Bronchial epithelial cell (primary cell): ENCODE measurements at regions not wholly inside any gene's neighbourhood (a gene's known extent, or its start where the extent isn't known, plus 50 kb on each side); places are given as distances from the start of the nearest gene placed in this dataset.
A peak's percentile ranks its signal among the peaks of the same experiment; 100 is the strongest.
"Not testable (repeated sequence)": the region's sequence is repeated elsewhere in the genome, so short reads cannot be mapped to it uniquely, and the experiment has no call there.

Source experiments
- DNase-seq: peaks from one replicate; pipeline ENCODE4 v3.0.0-alpha.2; 2010; ENCODE audit warnings: low read depth
- FAIRE-seq: peaks from 2 replicates; lab custom pipeline; 2011; peaks lifted over from hg19 to GRCh38; lab: Jason Lieb, UNC
- H3K27me3 ChIP-seq: 2 replicates; pipeline ENCODE4 v1.5.1; 2011; ENCODE audit warnings: low read length; ENCODE audit not compliant: control insufficient read depth, insufficient read depth
- H3K36me3 ChIP-seq: 2 replicates; pipeline ENCODE4 v1.5.1; 2011; ENCODE audit warnings: low read length; ENCODE audit not compliant: control insufficient read depth, insufficient read depth
- H3K4me3 ChIP-seq: 2 replicates; pipeline ENCODE4 v1.5.1; 2011; ENCODE audit warnings: mild to moderate bottlenecking, low read depth, low read length, control low read depth
- CTCF ChIP-seq: IDR thresholded peaks from 2 replicates; pipeline ENCODE4 v1.5.1; 2011; ENCODE audit warnings: mild to moderate bottlenecking, moderate library complexity, low read length, control low read depth, inconsistent platforms; ENCODE audit not compliant: insufficient read depth, severe bottlenecking

- not testable (repeated sequence) for H3K27me3 ChIP-seq, H3K36me3 ChIP-seq, DNase-seq, FAIRE-seq, H3K4me3 ChIP-seq
These were observed 61.3 kb downstream of the AIPL1 start for GRCh38 chr17:6373599-6373998.

- Histone ChIP-seq H3K27me3 (no peaks in the 10 kb centered on the region), H3K4me3 (no peak overlapping the region), H3K36me3 (no peaks in the 10 kb centered on the region)
- FAIRE-seq (no peak), DNase-seq (peak; percentile 80)
- TF ChIP-seq CTCF = no peak
These were observed 68.7 kb downstream of the AIPL1 start for GRCh38 chr17:6366221-6366666.

GRCh38 chr17:6365200-6365943, 69.5 kb downstream of the AIPL1 start:
- H3K27me3 ChIP-seq = no peaks in the 10 kb centered on the region
- DNase-seq (peak; percentile 90), FAIRE-seq (no peak)
- TF ChIP-seq CTCF = no peak
- H3K36me3 ChIP-seq = no peaks in the 10 kb centered on the region
- H3K4me3 ChIP-seq = no peak overlapping the region

GRCh38 chr17:6361733-6362132, 73.2 kb downstream of the AIPL1 start:
- TF ChIP-seq CTCF = no peak
- DNase-seq (no peak), FAIRE-seq (no peak)
- H3K27me3 ChIP-seq = no peaks in the 10 kb centered on the region
- no peak overlapping the region for H3K4me3 ChIP-seq
- H3K36me3 ChIP-seq = no peaks in the 10 kb centered on the region

- no peak for TF ChIP-seq CTCF
- H3K27me3 ChIP-seq = no peaks in the 10 kb centered on the region
- DNase-seq = no peak
- no peak for FAIRE-seq
- H3K4me3 ChIP-seq = no peak overlapping the region
- no peaks in the 10 kb centered on the region for H3K36me3 ChIP-seq
These were observed 76.8 kb downstream of the AIPL1 start for GRCh38 chr17:6358131-6358530.

- Histone ChIP-seq H3K27me3 (peaks cover 2% of the 10 kb centered on the region), H3K4me3 (no peak overlapping the region), H3K36me3 (no peaks in the 10 kb centered on the region)
- TF ChIP-seq CTCF = no peak
- FAIRE-seq (no peak), DNase-seq (no peak)
These were observed 78.4 kb downstream of the AIPL1 start for GRCh38 chr17:6356562-6356961.
